ENCODE measurements at regions not wholly inside any gene's neighbourhood (a gene's known extent, or its start where the extent isn't known, plus 50 kb on each side); places are given as distances from the start of the nearest gene placed in this dataset.

DNA sequence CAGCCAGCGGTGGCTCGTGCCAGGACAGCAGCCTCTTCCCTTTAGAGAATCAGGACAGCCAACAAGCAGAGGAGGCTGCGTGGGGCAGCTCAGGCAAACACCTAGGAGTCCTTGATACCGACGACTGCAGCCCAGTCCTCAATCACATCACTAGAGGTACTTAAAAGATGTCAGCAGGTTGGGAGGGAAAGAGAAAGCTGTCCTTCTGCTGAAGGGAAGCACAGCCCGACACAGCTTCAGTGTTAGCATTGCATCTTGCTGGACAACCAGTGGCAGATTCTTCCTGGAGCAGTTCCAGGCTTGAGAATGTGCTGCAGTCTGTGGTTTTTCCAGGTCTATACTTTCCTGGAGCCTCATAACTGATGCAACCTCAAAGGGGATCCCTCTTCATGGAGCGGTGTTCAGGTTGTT is 230.5 kb downstream of the SYK start (continued):
- no peak for TF ChIP-seq FOXJ3 (CRISPR knock-in tag; IDR thresholded peaks at IDR 0.05)

DNA sequence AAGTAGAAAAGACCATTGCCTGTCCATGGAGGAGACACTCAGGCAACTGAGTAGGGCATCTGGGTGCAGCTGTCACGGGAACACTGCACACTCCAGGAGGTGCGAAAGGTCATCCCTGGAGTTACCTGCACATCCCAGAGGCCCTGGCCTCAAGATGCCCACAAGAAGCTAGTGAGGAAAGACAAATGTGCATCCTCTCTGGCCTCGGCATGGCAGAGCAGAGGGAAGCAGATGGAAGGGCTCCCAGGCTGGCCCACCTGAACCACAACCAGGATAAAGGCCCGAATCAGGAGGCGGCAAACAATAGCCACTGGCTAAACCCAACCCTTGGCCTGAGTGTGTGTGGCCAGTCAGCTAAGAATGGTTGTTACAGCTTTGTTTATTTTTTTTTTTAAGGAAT is 231.7 kb downstream of the SYK start:
- H3K9ac ChIP-seq: no peak overlapping the region
- H3K27me3 ChIP-seq (ENCODE audit: insufficient read depth): no peaks in the 10 kb centered on the region
- POLR2A ChIA-PET: no interaction called here
- H2AFZ ChIP-seq (ENCODE audit: low read depth): no peak overlapping the region
- H3K9me2 ChIP-seq: no peaks in the 10 kb centered on the region
- H4K20me1 ChIP-seq (ENCODE audit: insufficient read depth): no peaks in the 10 kb centered on the region
- no peak overlapping the region for H3K4me2 ChIP-seq
- no peak overlapping the region for H3K4me3 ChIP-seq (ENCODE audit: low read depth in 2 of 2, low read length in 1 of 2)
- H3K79me2 ChIP-seq (ENCODE audit: insufficient read depth): no peaks in the 10 kb centered on the region
- H3K4me1 ChIP-seq (ENCODE audit: control insufficient read depth in 1 of 2, insufficient read depth in 2 of 2, low read depth in 1 of 2, low read length in 1 of 2): peaks cover 14% of the 10 kb centered on the region in 2 experiments; a peak in 3 of 4 replicates
- CTCF ChIA-PET: interaction anchor here (0.8 to 3.5 kb wide), 7 partner anchors 17 to 394 kb away, joined by 3 to 11 read pairs (median 3); no protein-coding TSS in a partner anchor
- no peaks in the 10 kb centered on the region for H3F3A ChIP-seq (replicated peaks; ENCODE audit: insufficient read depth)
- no peaks in the 10 kb centered on the region for H3K36me3 ChIP-seq (replicated peaks in 1 of 2; ENCODE audit: control insufficient read depth in 1 of 2, insufficient read depth in 2 of 2, low read length in 1 of 2)
- no peak overlapping the region for H3K27ac ChIP-seq (ENCODE audit: low read depth in 2 of 2, low read length in 1 of 2)
- no peak for TF ChIP-seq USF2 (IDR thresholded peaks at IDR 0.05; ENCODE audit: borderline replicate concordance, low read depth, low read length)
- no peak for TF ChIP-seq RFX5 (IDR thresholded peaks at IDR 0.05; ENCODE audit: low read length)
- TF ChIP-seq REST (IDR thresholded peaks at IDR 0.05; ENCODE audit: low read depth, low read length): no peak
- no peak for TF ChIP-seq RXRA (IDR thresholded peaks at IDR 0.05; ENCODE audit: borderline replicate concordance, low read depth)
- no peak for TF ChIP-seq EP300 (IDR thresholded peaks at IDR 0.05; ENCODE audit: borderline replicate concordance in 1 of 2, low read depth in 1 of 2, low read length in 1 of 2)
- TF ChIP-seq, protein P1, sequence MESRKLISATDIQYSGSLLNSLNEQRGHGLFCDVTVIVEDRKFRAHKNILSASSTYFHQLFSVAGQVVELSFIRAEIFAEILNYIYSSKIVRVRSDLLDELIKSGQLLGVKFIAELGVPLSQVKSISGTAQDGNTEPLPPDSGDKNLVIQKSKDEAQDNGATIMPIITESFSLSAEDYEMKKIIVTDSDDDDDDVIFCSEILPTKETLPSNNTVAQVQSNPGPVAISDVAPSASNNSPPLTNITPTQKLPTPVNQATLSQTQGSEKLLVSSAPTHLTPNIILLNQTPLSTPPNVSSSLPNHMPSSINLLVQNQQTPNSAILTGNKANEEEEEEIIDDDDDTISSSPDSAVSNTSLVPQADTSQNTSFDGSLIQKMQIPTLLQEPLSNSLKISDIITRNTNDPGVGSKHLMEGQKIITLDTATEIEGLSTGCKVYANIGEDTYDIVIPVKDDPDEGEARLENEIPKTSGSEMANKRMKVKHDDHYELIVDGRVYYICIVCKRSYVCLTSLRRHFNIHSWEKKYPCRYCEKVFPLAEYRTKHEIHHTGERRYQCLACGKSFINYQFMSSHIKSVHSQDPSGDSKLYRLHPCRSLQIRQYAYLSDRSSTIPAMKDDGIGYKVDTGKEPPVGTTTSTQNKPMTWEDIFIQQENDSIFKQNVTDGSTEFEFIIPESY (IDR thresholded peaks at IDR 0.05; ENCODE audit: borderline replicate concordance, low read depth): no peak
- TF ChIP-seq SIN3A (IDR thresholded peaks at IDR 0.05; ENCODE audit: borderline replicate concordance, low read depth, low read length): no peak
- TF ChIP-seq SMC3 (IDR thresholded peaks at IDR 0.05; ENCODE audit: low read depth, low read length): no peak
- TF ChIP-seq, protein P2, sequence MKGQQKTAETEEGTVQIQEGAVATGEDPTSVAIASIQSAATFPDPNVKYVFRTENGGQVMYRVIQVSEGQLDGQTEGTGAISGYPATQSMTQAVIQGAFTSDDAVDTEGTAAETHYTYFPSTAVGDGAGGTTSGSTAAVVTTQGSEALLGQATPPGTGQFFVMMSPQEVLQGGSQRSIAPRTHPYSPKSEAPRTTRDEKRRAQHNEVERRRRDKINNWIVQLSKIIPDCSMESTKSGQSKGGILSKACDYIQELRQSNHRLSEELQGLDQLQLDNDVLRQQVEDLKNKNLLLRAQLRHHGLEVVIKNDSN (IDR thresholded peaks at IDR 0.05; ENCODE audit: borderline replicate concordance, low read depth): no peak
- TF ChIP-seq RCOR1 (IDR thresholded peaks at IDR 0.05; ENCODE audit: low read length): no peak
- TF ChIP-seq EZH2phosphoT487 (IDR thresholded peaks at IDR 0.05; ENCODE audit: borderline replicate concordance, low read depth): no peak
- TF ChIP-seq GABPA (IDR thresholded peaks at IDR 0.05; ENCODE audit: low read depth): no peak
- TF ChIP-seq TEAD4 (IDR thresholded peaks at IDR 0.05; ENCODE audit: borderline replicate concordance, insufficient read depth): no peak
- no peak for TF ChIP-seq MEF2A (IDR thresholded peaks at IDR 0.05; ENCODE audit: borderline replicate concordance, low read depth)
- H3K9me3 ChIP-seq: no peaks in the 10 kb centered on the region
- no peak for DNase-seq
- WGBS (ENCODE audit: low lambda C conversion rate): 89% methylated on average over 5 of the region's 5 CpGs
